ENCODE measurements at regions not wholly inside any gene's neighbourhood (a gene's known extent, or its start where the extent isn't known, plus 50 kb on each side); places are given as distances from the start of the nearest gene placed in this dataset.

DNA sequence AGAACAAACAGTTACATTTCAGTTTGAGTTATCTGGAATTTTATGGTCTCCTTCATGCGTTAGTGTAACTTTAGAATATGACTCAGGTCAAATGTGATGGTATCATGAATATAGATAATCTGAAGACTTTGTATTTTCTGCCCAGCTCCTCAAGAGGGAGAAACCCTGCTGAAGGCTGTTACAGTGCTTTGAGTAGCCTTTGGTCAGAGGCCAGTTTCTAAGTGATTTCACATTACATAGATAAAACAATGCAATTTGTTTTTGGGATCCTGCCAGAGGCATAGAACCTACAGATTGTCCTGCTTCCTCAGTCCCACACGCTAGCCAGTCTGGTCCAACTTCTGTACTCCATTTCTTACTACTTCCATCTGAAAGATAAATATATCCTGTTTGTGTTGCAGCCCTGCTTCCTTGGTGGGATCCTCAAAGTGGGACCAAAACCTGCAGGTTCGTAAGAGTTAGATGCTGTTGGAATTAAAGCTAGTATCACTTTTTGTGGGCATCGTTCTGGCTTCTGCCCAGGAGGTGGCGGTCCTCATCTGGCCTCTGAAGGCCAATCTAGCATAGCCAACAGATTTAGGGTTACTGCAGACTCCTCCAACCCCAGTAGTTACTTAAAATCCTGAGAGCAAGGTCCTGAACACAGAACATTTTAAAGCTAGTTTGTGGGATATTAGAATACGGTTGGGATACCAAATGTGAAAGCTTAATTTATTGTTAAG lies 645.8 kb upstream of the USP24 start:
- in situ Hi-C loops (cut with MboI; ENCODE audit: low pct_unique_long_range_greater_than_20kb, low sequenced_read_pairs) = no loop called here
- no peak for DNase-seq

DNA sequence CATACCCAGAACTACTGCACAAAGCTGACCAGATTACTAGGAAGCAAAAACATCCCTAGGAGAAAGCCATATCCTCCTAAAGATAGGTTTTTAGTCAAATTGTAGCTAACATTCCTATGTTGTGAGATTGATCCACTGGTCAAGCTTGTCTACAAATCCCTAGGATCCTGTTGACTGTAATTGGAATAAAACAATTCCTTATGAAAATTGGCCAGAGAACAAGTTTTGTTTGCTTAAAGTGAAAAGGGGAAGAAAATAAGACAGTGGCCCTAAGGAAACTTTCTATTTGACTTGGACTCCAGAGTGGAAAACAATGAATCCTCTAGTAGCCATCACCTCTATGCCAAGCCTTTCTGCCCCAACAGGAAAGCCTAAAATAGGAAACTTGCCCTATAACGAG lies 645.2 kb upstream of the USP24 start:
- in situ Hi-C loops (cut with MboI; ENCODE audit: low pct_unique_long_range_greater_than_20kb, low sequenced_read_pairs) = no loop called here
- no peak for DNase-seq

- in situ Hi-C loops (cut with MboI; ENCODE audit: low pct_unique_long_range_greater_than_20kb, low sequenced_read_pairs) = no loop called here
- no peak for DNase-seq
These were observed 639.7 kb upstream of the USP24 start for GRCh38 chr1:55854911-55855310.

GRCh38 chr1:55848906-55849305 lies 633.7 kb upstream of the USP24 start:
- in situ Hi-C loops (cut with MboI; ENCODE audit: low pct_unique_long_range_greater_than_20kb, low sequenced_read_pairs) = no loop called here
- no peak for DNase-seq

DNA sequence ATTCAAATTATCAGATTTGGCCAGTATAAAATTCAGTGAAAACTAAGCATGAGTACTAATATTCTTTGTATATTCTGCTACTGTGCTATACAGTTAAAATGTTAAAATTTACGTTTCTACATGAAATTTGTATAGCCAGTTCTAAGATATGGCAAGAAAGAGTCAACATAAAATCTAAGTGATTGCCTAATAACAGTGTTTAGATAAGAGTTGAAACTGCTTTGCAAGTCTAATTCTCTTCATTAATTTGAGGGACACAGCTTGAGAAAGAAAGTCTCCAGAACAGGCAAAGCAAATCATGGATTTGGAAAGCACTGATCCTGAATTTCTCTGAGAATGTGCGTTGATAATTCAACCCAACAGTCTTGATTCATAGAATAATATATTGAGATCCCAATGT lies 630.9 kb upstream of the USP24 start:
- in situ Hi-C loops (cut with MboI; ENCODE audit: low pct_unique_long_range_greater_than_20kb, low sequenced_read_pairs) = no loop called here
- no peak for DNase-seq

DNA sequence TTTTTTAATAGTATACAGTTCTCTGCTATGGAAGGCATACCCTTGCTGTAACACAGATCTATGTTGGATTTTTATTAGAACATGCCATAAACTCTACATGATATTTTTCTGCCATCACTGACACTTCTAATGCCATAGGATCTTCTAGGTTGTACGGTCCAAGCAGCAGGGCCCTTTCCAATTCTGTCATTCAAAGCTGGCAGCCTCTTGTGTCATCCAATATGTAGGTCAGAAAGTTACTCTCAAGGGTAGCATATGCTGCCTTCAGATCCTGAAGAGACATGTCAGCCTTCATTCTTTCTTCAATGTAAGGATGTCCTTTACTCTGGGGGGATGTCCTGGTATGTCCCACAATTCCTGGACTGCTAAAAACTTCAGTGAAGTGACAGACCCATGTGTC lies 629.2 kb upstream of the USP24 start:
- in situ Hi-C loops (cut with MboI; ENCODE audit: low pct_unique_long_range_greater_than_20kb, low sequenced_read_pairs) = no loop called here
- DNase-seq = no peak

DNA sequence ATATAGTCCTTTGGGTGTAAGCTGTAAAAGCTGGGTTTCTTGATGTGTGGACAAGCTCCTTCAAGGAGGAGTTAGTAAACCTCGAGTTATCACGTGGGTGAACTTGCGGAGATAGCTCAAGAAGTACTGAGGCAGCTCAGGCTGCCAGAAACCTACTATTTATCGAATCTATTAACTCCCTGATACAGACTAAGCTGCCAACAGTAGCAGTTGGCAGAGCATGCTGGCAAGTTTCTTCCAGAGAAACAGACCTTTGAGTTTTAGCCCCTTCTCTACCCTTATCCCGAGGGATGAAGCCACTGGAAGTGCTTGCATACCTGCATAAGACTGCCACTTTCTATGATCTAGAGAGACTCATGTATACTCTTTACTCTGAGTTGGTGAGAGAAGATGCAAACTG lies 624.5 kb upstream of the USP24 start:
- in situ Hi-C loops (cut with MboI; ENCODE audit: low pct_unique_long_range_greater_than_20kb, low sequenced_read_pairs) = no loop called here
- no peak for DNase-seq

DNA sequence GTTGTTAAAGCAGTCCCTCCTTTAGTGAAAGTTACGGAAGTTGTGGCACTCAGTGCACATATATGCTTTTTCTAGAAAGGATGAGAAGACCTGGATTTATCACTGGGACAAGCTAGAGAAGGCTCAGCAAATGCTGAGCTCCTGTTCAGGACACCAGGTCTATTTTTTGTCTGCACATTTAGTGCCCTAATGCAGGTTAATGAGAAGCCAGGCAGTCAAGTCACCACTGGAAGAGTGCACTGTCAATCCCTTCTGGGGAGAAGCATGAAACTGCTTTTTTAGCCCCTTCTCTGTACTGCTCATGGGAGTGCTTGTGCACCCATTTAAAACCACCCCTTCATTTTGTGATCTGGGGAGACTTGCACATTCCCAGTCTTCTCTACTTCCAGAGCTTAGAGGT lies 624.1 kb upstream of the USP24 start:
- DNase-seq = no peak
- in situ Hi-C loops (cut with MboI; ENCODE audit: low pct_unique_long_range_greater_than_20kb, low sequenced_read_pairs) = no loop called here

DNA sequence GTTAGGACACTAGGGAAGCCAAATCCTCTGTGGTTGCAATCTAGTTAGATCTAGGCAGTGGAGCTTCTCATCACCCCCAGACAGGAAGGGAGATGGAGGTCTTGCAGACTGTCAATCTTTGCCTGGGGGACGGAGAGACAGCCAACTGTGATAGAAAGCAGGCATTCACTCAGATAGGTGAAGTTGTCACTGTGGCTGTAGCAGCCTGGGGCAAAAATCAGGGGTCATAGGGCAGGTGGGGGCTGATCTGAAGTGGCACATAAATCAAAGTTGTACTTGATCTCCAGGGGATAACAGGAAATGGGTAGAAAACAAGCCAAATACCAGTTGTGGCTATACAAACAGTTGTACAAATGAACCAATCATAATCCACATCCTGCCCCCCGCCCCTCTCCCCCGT lies 620.9 kb upstream of the USP24 start:
- in situ Hi-C loops (cut with MboI; ENCODE audit: low pct_unique_long_range_greater_than_20kb, low sequenced_read_pairs) = no loop called here
- DNase-seq = no peak

- in situ Hi-C loops (cut with MboI; ENCODE audit: low pct_unique_long_range_greater_than_20kb, low sequenced_read_pairs) = no loop called here
- no peak for DNase-seq
These were observed 618.4 kb upstream of the USP24 start for GRCh38 chr1:55833529-55834091.

DNA sequence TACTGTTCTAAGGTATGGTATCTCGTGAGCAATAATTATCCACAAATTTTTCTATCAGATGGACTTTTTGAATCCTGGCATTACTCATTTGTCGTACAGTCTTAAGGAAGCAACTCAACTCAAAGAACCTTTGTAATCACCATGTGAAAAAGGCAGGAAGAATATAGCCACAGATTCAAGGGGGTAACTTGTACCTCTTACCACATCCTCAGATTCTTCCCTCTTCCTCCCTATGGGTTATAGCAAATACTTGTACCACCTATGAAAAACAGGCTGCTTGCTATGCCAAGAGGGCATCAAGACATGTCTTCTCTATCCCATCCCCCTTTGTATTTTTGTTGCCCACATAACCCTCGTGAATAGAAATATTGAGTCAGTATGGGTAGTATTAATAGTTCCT lies 616.6 kb upstream of the USP24 start:
- in situ Hi-C loops (cut with MboI; ENCODE audit: low pct_unique_long_range_greater_than_20kb, low sequenced_read_pairs) = no loop called here
- DNase-seq = no peak

- DNase-seq = no peak
These were observed 612.9 kb upstream of the USP24 start for GRCh38 chr1:55828044-55828443.

GRCh38 chr1:55827350-55827749 lies 612.2 kb upstream of the USP24 start:
- DNase-seq = no peak
- in situ Hi-C loops (cut with MboI; ENCODE audit: low pct_unique_long_range_greater_than_20kb, low sequenced_read_pairs) = no loop called here

More at GRCh38 chr1:55828044-55828443, 612.9 kb upstream of the USP24 start:
- in situ Hi-C loops (cut with MboI; ENCODE audit: low pct_unique_long_range_greater_than_20kb, low sequenced_read_pairs) = no loop called here

DNA sequence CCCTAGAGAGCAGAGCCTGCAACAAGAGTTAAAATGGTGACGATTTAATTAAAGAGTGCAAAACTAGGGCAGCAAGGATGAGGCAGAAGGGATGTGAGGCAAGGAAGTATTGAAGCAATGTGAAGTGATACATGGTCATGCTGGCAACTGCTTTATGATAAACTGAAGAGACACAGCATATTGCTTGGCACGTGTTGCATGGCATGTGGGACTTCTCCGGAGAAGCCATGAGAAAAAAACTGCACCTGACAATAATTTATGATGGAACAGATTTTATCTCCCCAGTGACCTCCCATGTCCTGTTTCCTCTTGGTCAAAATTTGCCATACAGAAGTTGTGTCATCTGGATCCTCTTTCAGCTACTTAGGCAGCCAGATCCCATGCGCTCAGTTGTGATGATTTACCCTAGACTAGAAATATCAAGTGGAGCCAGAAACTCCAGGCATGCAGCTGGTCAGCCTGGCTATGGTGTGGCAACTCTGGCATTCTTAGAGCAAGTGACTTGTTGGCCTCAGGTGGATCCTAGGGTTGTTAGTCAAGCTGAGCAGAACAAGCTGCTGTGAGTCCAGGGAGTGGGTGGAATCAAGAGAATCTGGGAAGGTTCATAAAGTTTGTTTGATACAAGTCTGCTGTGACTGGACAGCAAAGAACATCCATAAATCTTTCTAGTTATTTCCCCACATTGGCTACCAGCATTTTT lies 611.4 kb upstream of the USP24 start:
- in situ Hi-C loops (cut with MboI; ENCODE audit: low pct_unique_long_range_greater_than_20kb, low sequenced_read_pairs) = no loop called here
- DNase-seq = no peak

DNA sequence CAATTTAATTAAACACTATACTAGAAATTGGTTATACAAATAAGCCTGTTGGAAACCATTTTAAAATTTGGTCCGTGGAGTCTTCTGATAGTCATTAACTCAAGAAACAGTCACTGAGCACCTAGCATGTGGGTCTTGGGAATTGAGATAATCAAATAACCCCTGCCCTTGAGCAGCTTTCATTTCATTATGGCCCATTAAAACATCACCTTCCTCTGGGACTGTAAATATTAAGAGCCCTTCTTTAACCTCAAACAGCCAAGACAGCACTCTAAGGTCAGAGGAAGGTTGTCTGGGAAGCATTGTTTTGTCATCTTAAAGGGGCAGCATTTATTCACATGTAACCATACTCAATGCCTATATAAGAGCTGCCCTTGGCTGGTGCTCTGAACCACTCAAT lies 610.3 kb upstream of the USP24 start:
- DNase-seq = no peak
- in situ Hi-C loops (cut with MboI; ENCODE audit: low pct_unique_long_range_greater_than_20kb, low sequenced_read_pairs) = no loop called here

DNA sequence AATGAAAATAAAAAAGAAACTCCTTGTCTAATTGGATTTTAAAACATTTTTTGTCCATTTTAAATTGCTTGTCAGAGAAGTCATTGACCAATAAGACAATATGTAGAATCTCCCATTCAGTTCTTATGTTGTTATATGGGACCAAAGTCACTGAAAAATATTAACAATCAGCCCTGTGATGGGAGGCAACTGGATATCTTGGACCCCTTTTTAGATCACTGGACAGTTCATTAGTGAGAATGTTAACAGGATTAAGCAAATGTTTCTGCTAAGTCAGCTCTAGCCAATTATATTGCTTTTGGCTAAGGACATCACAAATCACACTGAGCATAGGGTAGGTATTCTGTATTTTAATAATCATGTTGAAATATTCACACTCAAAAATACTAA lies 609.1 kb upstream of the USP24 start:
- in situ Hi-C loops (cut with MboI; ENCODE audit: low pct_unique_long_range_greater_than_20kb, low sequenced_read_pairs) = no loop called here
- DNase-seq = no peak

DNA sequence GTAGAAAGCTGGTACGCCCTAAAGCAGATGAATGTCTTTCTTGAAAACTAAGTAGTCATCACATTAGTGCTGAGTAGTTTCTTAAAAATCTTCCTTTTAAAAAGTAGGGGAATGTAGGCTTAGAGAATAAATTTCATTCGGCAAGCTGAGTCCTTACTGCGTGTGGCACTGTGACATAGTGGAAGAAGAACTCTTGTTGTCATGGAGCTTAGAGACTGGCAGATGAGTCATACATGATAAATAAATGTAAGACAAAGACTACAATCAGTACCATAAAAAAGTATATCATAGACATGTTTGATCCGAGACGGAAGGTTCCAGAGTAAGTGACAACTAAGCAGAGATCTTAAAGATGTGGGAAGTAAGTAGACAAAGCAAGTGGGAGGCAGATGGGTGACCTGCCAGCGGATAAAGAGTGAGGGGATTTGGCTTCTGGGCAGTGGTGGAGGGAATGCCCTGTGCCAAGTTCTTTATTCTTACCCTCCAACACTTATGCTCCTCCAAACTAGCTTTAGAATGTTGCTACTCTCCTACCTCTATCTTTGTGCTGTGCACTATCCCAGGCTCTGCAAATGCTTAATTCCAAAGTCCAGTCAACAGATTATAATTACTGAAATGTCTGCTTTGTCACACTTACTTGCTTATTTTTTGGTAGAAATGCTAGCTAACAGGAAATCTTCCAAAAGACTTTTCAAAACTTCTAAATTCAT lies 608.5 kb upstream of the USP24 start:
- in situ Hi-C loops (cut with MboI; ENCODE audit: low pct_unique_long_range_greater_than_20kb, low sequenced_read_pairs) = no loop called here
- no peak for DNase-seq

- in situ Hi-C loops (cut with MboI; ENCODE audit: low pct_unique_long_range_greater_than_20kb, low sequenced_read_pairs) = no loop called here
- no peak for DNase-seq
These were observed 607.7 kb upstream of the USP24 start for GRCh38 chr1:55822891-55823290.

GRCh38 chr1:55821234-55821633 lies 606.1 kb upstream of the USP24 start:
- no peak for DNase-seq
- in situ Hi-C loops (cut with MboI; ENCODE audit: low pct_unique_long_range_greater_than_20kb, low sequenced_read_pairs) = no loop called here

DNA sequence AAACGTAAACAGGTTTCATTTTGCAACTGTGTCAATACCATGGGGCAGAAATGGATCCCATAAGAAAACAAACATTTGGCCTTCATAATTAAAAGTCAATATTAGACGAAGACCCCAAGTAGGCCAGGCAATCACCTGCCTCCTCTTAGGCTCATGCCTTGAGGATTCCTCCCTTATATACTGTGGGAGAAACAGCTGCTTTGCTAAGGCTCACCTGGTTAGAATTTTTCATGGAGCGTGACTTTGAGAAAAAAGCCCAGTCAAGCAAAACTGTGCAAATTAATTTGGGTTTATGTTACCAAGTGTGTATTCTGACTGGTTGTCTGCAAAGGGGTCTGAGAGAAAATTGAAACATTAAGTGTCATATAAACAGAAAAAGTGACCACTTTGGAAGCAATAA lies 605.3 kb upstream of the USP24 start:
- in situ Hi-C loops (cut with MboI; ENCODE audit: low pct_unique_long_range_greater_than_20kb, low sequenced_read_pairs) = no loop called here
- DNase-seq = no peak
